ENCODE measurements at regions not wholly inside any gene's neighbourhood (a gene's known extent, or its start where the extent isn't known, plus 50 kb on each side); places are given as distances from the start of the nearest gene placed in this dataset.

DNA sequence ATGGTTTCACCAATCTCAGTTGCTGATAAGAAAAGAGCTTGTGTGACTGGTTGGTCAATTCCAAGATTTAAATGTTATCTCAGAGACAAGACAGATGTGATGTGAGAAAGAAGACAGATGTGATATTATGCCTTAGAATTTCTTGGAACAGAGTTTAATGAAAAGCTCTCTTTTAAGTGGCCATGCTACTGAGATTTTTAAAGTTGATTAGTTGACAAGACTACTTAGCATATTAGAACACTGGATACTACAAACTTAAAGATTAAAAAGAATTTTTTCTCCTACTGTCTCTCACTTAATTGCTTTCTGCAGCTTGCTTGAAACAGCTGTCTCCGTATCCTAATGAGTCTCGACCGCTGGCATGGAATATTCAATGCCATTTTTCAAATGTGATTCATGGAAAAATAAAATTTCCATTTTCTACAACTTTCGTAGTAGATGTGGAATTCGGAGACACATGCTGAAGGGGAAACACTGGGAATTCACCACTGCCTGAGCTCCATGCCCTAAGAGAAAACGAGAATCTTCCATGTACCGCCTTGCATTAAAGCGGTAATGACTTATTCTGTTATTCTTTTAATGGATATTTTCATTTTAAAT lies 634.2 kb upstream of the SETBP1 start:
- Histone ChIP-seq H3K79me2 (ENCODE audit: insufficient read depth, low read depth) (no peaks in the 10 kb centered on the region), H3K4me2 (no peak overlapping the region), H3K4me3 (IDR thresholded peaks at IDR 0.05; ENCODE audit: insufficient read depth, low read depth, low read length) (no peak overlapping the region), H3K36me3 (ENCODE audit: insufficient read depth) (no peaks in the 10 kb centered on the region), H3K4me1 (ENCODE audit: low read depth, poor library complexity, severe bottlenecking) (no peaks in the 10 kb centered on the region), H4K20me1 (ENCODE audit: insufficient read depth) (no peaks in the 10 kb centered on the region), H3K9ac (no peak overlapping the region), H3K27me3 (ENCODE audit: insufficient read depth, low read depth) (no peaks in the 10 kb centered on the region), H3K27ac (no peak overlapping the region), H2AFZ (ENCODE audit: low read depth) (no peak overlapping the region)
- TF ChIP-seq, protein P1, sequence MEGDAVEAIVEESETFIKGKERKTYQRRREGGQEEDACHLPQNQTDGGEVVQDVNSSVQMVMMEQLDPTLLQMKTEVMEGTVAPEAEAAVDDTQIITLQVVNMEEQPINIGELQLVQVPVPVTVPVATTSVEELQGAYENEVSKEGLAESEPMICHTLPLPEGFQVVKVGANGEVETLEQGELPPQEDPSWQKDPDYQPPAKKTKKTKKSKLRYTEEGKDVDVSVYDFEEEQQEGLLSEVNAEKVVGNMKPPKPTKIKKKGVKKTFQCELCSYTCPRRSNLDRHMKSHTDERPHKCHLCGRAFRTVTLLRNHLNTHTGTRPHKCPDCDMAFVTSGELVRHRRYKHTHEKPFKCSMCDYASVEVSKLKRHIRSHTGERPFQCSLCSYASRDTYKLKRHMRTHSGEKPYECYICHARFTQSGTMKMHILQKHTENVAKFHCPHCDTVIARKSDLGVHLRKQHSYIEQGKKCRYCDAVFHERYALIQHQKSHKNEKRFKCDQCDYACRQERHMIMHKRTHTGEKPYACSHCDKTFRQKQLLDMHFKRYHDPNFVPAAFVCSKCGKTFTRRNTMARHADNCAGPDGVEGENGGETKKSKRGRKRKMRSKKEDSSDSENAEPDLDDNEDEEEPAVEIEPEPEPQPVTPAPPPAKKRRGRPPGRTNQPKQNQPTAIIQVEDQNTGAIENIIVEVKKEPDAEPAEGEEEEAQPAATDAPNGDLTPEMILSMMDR (conservative IDR thresholded peaks at IDR 0.05; ENCODE audit: low read depth, low read length), result no peak

DNA sequence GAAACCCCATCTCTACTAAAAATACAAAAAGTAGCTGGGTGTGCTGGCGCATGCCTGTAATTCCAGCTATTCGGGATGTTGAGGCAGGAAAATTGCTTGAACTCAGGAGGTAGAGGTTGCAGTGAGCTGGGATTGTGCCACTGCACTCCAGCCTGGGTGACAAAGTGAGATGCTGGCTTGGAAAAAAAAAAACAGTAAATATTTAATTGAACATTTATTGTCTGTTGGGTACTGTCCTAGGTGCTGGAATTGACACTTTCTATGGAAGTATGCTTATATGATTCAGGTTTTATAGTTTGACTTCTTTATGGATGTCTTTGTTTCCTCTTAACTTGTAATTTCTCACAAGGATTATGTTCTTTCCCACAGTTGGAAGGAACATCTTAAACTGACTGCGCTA lies 633.1 kb upstream of the SETBP1 start:
- H3K4me3 ChIP-seq (IDR thresholded peaks at IDR 0.05; ENCODE audit: insufficient read depth, low read depth, low read length), result no peak overlapping the region
- H3K4me2 ChIP-seq, result no peak overlapping the region
- H4K20me1 ChIP-seq (ENCODE audit: insufficient read depth), result no peaks in the 10 kb centered on the region
- no peak overlapping the region for H3K27ac ChIP-seq
- H3K36me3 ChIP-seq (ENCODE audit: insufficient read depth), result no peaks in the 10 kb centered on the region
- no peaks in the 10 kb centered on the region for H3K4me1 ChIP-seq (ENCODE audit: low read depth, poor library complexity, severe bottlenecking)
- TF ChIP-seq, protein P1 (conservative IDR thresholded peaks at IDR 0.05; ENCODE audit: low read depth, low read length), result no peak
- no peak overlapping the region for H2AFZ ChIP-seq (ENCODE audit: low read depth)
- H3K27me3 ChIP-seq (ENCODE audit: insufficient read depth, low read depth), result no peaks in the 10 kb centered on the region
- no peaks in the 10 kb centered on the region for H3K79me2 ChIP-seq (ENCODE audit: insufficient read depth, low read depth)
- H3K9ac ChIP-seq, result no peak overlapping the region

DNA sequence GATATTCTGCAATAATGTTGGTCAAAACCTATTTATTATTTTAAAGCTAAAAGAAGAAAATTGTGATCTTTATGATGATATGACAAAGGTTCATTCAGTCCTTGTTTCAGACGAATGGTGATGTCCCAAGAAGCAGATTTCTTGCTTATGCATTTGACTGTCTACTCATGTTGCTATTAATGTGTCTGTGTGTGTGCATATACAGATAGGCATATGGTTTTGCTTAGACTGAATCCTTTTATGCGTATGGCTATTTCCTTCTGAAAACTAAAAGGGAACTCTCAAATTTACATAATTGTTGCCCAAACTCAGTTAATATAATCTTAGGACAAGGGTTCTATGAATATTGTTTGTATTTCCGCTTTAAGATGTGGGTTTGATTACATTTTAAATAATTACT lies 632.3 kb upstream of the SETBP1 start:
- H3K79me2 ChIP-seq (ENCODE audit: insufficient read depth, low read depth), result no peaks in the 10 kb centered on the region
- no peak overlapping the region for H2AFZ ChIP-seq (ENCODE audit: low read depth)
- H3K27me3 ChIP-seq (ENCODE audit: insufficient read depth, low read depth), result no peaks in the 10 kb centered on the region
- no peak overlapping the region for H3K4me2 ChIP-seq
- no peak overlapping the region for H3K4me3 ChIP-seq (IDR thresholded peaks at IDR 0.05; ENCODE audit: insufficient read depth, low read depth, low read length)
- no peak overlapping the region for H3K9ac ChIP-seq
- H4K20me1 ChIP-seq (ENCODE audit: insufficient read depth), result no peaks in the 10 kb centered on the region
- TF ChIP-seq, protein P1 (conservative IDR thresholded peaks at IDR 0.05; ENCODE audit: low read depth, low read length), result no peak
- no peak overlapping the region for H3K27ac ChIP-seq
- no peaks in the 10 kb centered on the region for H3K36me3 ChIP-seq (ENCODE audit: insufficient read depth)
- no peaks in the 10 kb centered on the region for H3K4me1 ChIP-seq (ENCODE audit: low read depth, poor library complexity, severe bottlenecking)

DNA sequence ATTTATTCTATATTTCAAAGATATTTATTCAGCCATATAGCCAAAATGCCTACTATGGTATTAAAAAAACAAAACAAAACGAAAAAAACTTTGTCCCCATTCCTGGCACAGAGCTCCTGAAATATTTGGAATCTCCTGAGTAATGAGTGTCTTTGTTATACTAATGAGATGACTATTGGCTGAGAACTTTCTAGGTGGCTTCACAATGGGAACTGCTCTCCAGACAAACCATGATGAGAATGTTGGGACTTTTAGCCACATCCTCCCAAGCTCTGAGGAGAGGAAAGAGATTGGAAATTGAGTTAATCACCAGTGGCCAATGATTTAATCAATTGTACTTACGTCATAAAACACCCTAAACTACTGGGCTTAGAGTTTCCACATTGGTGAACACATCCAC lies 631.8 kb upstream of the SETBP1 start:
- no peaks in the 10 kb centered on the region for H3K27me3 ChIP-seq (ENCODE audit: insufficient read depth, low read depth)
- TF ChIP-seq, protein P1 (conservative IDR thresholded peaks at IDR 0.05; ENCODE audit: low read depth, low read length), result no peak
- no peaks in the 10 kb centered on the region for H4K20me1 ChIP-seq (ENCODE audit: insufficient read depth)
- no peaks in the 10 kb centered on the region for H3K4me1 ChIP-seq (ENCODE audit: low read depth, poor library complexity, severe bottlenecking)
- no peaks in the 10 kb centered on the region for H3K79me2 ChIP-seq (ENCODE audit: insufficient read depth, low read depth)
- H3K4me3 ChIP-seq (IDR thresholded peaks at IDR 0.05; ENCODE audit: insufficient read depth, low read depth, low read length), result no peak overlapping the region
- no peak overlapping the region for H2AFZ ChIP-seq (ENCODE audit: low read depth)
- no peak overlapping the region for H3K27ac ChIP-seq
- H3K4me2 ChIP-seq, result no peak overlapping the region
- no peaks in the 10 kb centered on the region for H3K36me3 ChIP-seq (ENCODE audit: insufficient read depth)
- no peak overlapping the region for H3K9ac ChIP-seq

All from KMS-11 (cell line).